ENCODE measurements at regions not wholly inside any gene's neighbourhood (a gene's known extent, or its start where the extent isn't known, plus 50 kb on each side); places are given as distances from the start of the nearest gene placed in this dataset.

DNA sequence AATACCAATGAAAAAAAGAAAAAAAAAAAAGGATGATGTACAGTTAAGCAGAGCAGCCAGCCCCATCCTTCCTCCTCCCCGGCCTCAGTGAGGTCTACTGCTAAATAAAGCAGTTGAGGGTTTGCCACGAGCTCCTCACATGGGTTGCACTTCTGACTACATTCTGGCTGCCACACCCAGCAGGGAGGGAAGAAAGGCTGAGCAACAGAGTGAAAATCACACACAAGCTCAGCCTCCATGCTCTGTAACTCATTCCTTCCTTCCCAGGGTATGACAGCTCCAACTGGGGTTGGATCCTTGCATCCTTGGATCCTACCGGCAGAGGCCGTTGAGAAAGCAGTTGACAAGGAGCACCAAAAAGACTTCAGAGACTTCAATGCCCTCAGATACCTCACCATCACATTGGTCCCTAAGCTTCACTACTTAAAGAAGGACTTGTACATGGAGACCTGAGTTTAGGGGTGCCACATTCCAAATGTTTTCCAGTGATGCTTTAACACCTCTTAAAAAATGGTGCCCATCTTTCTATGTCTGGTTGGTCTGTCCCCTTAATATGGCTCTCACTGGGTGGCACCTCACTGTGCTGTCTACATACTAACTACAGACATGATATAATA, 52.9 kb upstream of the PIK3CG start:
- DNase-seq, result no peak

- DNase-seq, result no peak
Observed at GRCh38 chr7:106813705-106814305, 51.3 kb upstream of the PIK3CG start.

DNA sequence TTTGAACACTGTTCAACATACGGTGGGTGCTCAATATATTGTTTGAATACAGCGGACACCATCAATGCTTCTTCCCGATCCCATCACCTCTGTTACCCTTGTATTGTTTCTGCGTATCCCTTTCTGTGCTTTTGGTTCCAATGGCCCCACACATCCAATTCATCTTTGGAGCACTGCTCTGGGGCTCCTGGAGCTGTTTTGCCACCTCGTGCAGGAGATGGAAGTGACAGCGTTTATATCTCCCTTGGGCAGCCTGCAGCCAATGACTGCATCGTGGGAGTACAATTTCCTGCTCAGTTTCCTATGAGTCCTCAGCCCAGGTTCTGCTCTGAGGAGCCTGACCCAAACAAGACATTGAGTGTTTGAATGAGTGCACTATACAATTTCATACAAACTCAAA, 50.2 kb upstream of the PIK3CG start:
- no peak for DNase-seq

All from NCI-H2107 (cell line).